ENCODE measurements at regions not wholly inside any gene's neighbourhood (a gene's known extent, or its start where the extent isn't known, plus 50 kb on each side); places are given as distances from the start of the nearest gene placed in this dataset.

- CTCF ChIA-PET = interaction anchor here (1.0 kb wide), 1 partner anchor 169 kb away, joined by 3 read pairs; no protein-coding TSS in a partner anchor
- TF ChIP-seq, protein P1, sequence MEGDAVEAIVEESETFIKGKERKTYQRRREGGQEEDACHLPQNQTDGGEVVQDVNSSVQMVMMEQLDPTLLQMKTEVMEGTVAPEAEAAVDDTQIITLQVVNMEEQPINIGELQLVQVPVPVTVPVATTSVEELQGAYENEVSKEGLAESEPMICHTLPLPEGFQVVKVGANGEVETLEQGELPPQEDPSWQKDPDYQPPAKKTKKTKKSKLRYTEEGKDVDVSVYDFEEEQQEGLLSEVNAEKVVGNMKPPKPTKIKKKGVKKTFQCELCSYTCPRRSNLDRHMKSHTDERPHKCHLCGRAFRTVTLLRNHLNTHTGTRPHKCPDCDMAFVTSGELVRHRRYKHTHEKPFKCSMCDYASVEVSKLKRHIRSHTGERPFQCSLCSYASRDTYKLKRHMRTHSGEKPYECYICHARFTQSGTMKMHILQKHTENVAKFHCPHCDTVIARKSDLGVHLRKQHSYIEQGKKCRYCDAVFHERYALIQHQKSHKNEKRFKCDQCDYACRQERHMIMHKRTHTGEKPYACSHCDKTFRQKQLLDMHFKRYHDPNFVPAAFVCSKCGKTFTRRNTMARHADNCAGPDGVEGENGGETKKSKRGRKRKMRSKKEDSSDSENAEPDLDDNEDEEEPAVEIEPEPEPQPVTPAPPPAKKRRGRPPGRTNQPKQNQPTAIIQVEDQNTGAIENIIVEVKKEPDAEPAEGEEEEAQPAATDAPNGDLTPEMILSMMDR (IDR thresholded peaks at IDR 0.05; ENCODE audit: insufficient read depth, low read depth, low read length) = no peak
- POLR2A ChIA-PET = no interaction called here
- no peak for DNase-seq (ENCODE audit: low read depth)
- Histone ChIP-seq H3K27me3 (ENCODE audit: control insufficient read depth, insufficient read depth, low read length) (no peaks in the 10 kb centered on the region), H3K4me3 (ENCODE audit: low read depth, low read length) (no peak overlapping the region), H3K36me3 (ENCODE audit: control insufficient read depth, insufficient read depth, low read length) (no peaks in the 10 kb centered on the region)
Observed at GRCh38 chr4:175954685-175955084, 111.0 kb upstream of the WDR17 start.

DNA sequence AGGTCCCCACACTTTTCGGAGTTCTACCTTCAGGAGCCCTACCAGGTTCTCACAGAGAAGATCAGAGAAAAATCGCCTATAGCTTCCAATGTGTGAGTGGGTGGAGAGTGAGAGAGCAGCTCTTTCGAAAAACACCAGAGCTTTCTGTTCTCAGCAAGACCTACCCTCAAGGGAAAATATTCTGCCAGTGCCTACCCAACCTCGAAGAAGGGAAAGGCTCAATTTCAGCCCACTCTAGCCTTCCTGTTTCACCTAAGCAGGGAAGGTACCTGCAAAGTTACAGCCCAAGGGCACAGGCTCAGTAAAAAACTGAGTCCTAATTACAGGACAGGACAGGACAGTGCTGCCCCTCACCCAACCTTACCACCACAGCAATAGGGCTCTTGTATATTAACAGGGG is 104.0 kb upstream of the WDR17 start:
- ChIA-PET POLR2A (interaction anchor here (0.7 kb wide), 1 partner anchor 309 kb away, joined by 3 read pairs; no protein-coding TSS in a partner anchor), CTCF (interaction anchor here (0.6 to 0.9 kb wide), 2 partner anchors 380 to 1121 kb away, joined by 3 to 5 read pairs; no protein-coding TSS in a partner anchor)
- no peaks in the 10 kb centered on the region for H3K36me3 ChIP-seq (ENCODE audit: control insufficient read depth, insufficient read depth, low read length)
- TF ChIP-seq, protein P1 (IDR thresholded peaks at IDR 0.05; ENCODE audit: insufficient read depth, low read depth, low read length) = no peak
- H3K27me3 ChIP-seq (ENCODE audit: control insufficient read depth, insufficient read depth, low read length) = no peaks in the 10 kb centered on the region
- DNase-seq (ENCODE audit: low read depth) = no peak
- H3K4me3 ChIP-seq (ENCODE audit: low read depth, low read length) = no peak overlapping the region

DNA sequence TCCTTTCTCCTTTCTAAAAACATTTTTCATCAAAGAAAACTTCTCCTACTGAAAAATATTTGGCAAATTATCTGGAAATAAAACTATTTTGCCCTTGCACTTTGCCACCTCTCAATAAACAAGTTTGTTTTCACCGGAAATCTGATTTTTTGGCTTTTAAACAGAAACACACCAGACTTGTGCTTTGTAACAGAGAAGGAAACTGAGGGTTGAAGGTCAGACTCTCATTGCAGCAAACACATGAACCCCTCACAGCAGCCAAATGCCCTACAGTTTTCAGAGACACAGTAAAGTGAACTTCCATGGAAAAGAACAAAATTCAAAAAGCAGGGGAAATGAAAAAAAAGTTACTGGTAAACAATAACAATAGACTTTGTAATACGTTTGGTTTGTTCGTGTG is 95.6 kb upstream of the WDR17 start:
- H3K4me3 ChIP-seq (ENCODE audit: low read depth, low read length) = no peak overlapping the region
- TF ChIP-seq, protein P1 (IDR thresholded peaks at IDR 0.05; ENCODE audit: insufficient read depth, low read depth, low read length) = no peak
- no peaks in the 10 kb centered on the region for H3K27me3 ChIP-seq (ENCODE audit: control insufficient read depth, insufficient read depth, low read length)
- DNase-seq (ENCODE audit: low read depth) = no peak
- POLR2A ChIA-PET = no interaction called here
- H3K36me3 ChIP-seq (ENCODE audit: control insufficient read depth, insufficient read depth, low read length) = no peaks in the 10 kb centered on the region
- CTCF ChIA-PET = no interaction called here

DNA sequence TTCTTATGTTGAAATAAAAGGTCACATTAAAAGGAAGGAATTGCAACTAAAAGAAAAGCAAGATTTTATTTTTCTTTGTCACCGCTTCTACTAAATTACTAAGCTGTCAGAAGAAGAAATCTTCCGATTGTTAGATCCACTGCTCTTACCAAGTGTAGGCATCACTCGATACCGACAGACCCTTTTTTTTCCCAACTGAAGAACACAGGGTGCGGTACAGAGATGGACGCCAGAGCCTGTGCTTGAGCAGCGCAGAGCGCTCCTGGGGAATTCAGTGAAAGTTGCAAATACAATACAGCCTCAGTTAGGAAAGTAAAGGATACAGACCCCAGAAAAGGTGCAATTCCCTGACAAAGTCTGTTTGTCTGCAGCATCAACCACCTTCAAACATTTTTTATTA is 94.9 kb upstream of the WDR17 start:
- H3K4me3 ChIP-seq (ENCODE audit: low read depth, low read length) = no peak overlapping the region
- no peaks in the 10 kb centered on the region for H3K27me3 ChIP-seq (ENCODE audit: control insufficient read depth, insufficient read depth, low read length)
- POLR2A ChIA-PET = no interaction called here
- TF ChIP-seq, protein P1 (IDR thresholded peaks at IDR 0.05; ENCODE audit: insufficient read depth, low read depth, low read length) = no peak
- no peaks in the 10 kb centered on the region for H3K36me3 ChIP-seq (ENCODE audit: control insufficient read depth, insufficient read depth, low read length)
- CTCF ChIA-PET = no interaction called here
- no peak for DNase-seq (ENCODE audit: low read depth)

DNA sequence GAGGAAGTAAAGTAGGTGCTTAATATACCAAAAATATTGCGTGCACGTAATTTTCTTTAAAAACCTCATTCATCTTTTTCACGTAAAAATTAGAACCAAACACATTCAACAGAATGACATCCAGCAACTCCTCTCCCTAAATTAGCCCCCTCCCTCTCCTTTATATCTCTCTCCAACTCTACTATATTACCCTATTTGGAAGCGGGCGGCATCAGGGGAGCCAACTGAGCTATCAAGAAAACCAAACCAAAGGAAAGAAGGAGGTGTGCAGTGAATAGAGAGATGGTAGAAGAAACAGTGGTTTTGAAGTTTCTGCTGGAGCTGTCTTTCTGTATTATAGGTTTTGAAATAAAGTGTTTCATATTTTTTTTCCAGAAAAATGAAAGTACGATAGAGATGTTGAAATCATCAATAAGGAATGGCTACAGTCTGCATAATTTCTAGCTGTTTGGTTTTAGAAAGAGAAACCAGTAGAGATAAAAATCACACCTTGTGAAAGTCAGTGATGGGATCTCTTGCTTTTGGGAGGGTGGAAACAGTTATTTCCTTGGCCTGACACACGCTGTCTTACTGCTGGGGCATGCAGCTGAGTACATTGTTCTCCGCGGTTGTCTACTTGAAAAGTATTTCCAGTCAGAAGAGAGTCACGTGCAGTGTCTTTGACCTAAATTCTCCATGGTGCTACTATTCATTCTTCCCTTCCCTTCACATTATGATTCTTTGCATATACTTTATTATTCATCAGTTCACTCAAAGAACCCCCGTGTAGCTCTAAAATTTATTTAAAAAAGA is 94.1 kb upstream of the WDR17 start:
- DNase-seq (ENCODE audit: low read depth) = no peak
- ChIA-PET POLR2A (no interaction called here), CTCF (no interaction called here)
- Histone ChIP-seq H3K27me3 (ENCODE audit: control insufficient read depth, insufficient read depth, low read length) (no peaks in the 10 kb centered on the region), H3K36me3 (ENCODE audit: control insufficient read depth, insufficient read depth, low read length) (no peaks in the 10 kb centered on the region), H3K4me3 (ENCODE audit: low read depth, low read length) (no peak overlapping the region)
- TF ChIP-seq, protein P1 (IDR thresholded peaks at IDR 0.05; ENCODE audit: insufficient read depth, low read depth, low read length) = no peak

All from BJ (cell line).